GM19467 (cell line): ENCODE measurements at regions not wholly inside any gene's neighbourhood (a gene's known extent, or its start where the extent isn't known, plus 50 kb on each side); places are given as distances from the start of the nearest gene placed in this dataset.

Experiments used
- ATAC-seq: cut with Tn5 transposase; IDR thresholded peaks from one replicate; pipeline ENCODE4 v1.9.1; 2021; ENCODE audit warnings: mild to moderate bottlenecking, moderate library complexity; ENCODE audit not compliant: unreplicated experiment

GRCh38 chr6:15880262-15880973 is 217.6 kb upstream of the DTNBP1 start:
- no peak for ATAC-seq

- peak; percentile 82 for ATAC-seq
Observed at GRCh38 chr6:15879371-15880261, 216.8 kb upstream of the DTNBP1 start.

- ATAC-seq, result no peak
Observed at GRCh38 chr6:15877231-15877630, 214.4 kb upstream of the DTNBP1 start.

DNA sequence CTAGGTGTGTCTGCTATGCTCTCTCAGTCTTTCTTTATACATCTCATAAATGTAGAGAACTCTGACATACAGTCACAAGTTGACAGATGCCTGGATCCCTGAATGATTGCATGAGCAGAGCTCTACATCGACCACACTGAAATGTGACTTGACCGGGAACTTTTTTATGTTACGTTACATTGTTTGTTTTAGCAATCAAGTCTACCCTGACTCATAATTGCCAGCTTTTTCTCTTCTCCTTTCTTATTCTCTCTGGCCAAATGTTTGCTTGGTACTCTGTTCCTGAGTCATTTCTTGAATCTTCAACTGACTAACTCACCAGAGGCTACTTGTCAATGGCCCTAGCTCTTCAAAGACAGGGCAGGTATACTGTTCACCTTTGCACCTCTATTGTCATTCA is 213.6 kb upstream of the DTNBP1 start:
- ATAC-seq, result no peak

DNA sequence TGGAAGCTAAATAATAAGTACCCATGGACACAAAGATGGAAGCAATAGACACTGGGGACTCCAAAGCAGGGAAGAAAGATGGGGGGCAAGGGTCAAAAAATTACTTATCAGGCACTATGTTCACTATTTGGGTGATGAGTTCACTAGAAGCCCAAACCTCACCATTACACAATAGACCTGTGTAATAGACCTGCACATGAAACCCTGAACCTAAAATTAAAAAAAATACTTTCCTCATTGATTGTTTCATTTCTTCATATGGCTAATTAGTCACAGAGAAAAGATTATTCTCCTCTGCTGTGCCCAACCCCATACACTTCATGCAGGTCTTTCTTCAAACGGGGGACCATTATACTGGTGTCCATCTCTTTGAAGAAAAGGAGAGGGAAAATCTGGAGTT is 213.0 kb upstream of the DTNBP1 start:
- no peak for ATAC-seq

DNA sequence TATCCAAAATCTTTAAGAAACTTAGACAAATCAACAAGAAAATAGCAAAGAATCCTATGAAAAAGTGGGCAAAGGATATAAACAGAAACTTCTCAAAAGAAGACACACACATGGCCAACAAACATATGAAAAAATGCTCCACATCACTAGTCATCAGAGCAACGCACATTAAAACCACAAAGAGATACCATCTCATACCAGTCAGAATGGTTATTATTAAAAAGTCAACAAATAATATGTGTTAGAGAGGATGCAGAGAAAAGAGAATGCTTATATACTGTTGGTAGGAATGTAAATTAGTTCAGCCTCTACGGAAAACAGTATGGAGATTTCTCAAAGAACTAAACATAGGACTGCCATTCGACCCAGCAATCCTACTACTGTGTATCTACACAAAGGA is 212.0 kb upstream of the DTNBP1 start:
- ATAC-seq, result no peak

- no peak for ATAC-seq
Observed at GRCh38 chr6:15874326-15874725, 211.5 kb upstream of the DTNBP1 start.

- no peak for ATAC-seq
Observed at GRCh38 chr6:15872241-15873103, 209.6 kb upstream of the DTNBP1 start.

- no peak for ATAC-seq
Observed at GRCh38 chr6:15871276-15871675, 208.4 kb upstream of the DTNBP1 start.

GRCh38 chr6:15870333-15871043 is 207.7 kb upstream of the DTNBP1 start:
- ATAC-seq, result no peak

GRCh38 chr6:15864708-15865062 is 201.9 kb upstream of the DTNBP1 start:
- no peak for ATAC-seq

GRCh38 chr6:15864038-15864707 is 201.3 kb upstream of the DTNBP1 start:
- no peak for ATAC-seq

DNA sequence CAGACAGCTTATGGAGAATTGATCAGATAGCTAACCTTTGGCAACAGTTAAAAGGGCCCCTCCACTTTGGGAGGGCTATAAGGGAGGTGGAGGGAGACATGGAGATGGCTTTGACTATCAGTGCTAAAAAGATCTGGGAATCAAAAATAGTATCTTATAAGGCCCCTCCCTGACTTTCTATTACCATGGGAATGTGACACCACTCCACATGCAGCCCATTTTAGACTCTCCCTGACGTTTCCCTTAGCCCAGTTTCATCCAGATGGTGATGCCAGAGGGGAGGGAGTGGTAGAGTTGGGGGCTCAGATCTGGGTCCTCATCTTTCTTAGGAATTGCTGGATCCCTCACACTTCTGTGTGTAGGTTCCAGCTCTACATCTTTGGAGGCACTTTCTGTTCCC is 200.0 kb upstream of the DTNBP1 start:
- ATAC-seq, result no peak

- ATAC-seq, result no peak
Observed at GRCh38 chr6:15861486-15861885, 198.7 kb upstream of the DTNBP1 start.

DNA sequence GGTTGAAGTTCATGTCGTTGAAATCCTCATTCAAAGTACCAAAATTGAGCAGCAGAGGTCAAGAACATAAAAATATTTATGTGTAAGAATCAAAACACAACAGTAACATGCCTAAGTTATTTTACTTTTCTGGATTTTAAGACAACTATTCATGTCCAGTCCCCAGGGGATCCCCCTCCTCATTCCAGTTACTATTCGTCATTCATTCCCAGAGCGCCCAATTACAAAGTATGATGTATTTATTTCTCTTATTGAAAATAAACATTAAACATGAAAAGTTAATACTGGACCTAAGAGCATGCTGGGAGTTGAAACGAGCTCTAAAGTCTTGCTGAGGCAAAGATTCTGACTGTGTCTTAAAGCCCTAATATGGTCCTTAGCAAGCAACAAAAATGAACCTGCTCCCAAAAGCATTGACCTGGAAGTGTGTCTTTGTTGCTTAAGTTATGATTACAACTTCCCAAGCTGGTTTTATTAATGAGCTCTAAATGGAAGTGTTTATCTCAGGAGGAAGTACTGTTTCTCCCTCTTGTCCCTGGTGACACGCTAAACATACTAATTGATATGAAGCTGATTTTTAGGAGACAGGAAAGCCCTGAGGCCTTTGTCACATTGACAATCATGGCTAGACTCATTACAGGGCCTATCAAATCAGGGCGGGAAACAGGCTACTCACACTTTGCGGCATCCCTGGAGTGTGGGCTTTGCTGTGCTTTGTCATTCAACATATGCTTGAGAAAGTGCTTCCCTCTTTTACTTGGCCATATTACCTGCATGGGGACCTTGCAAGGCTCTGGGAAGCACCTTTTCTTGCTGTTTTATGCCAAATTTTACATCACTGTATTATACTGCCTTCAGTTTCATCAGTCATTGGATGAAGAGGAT is 192.2 kb upstream of the DTNBP1 start:
- no peak for ATAC-seq

- no peak for ATAC-seq
Observed at GRCh38 chr6:15854378-15854777, 191.6 kb upstream of the DTNBP1 start.

DNA sequence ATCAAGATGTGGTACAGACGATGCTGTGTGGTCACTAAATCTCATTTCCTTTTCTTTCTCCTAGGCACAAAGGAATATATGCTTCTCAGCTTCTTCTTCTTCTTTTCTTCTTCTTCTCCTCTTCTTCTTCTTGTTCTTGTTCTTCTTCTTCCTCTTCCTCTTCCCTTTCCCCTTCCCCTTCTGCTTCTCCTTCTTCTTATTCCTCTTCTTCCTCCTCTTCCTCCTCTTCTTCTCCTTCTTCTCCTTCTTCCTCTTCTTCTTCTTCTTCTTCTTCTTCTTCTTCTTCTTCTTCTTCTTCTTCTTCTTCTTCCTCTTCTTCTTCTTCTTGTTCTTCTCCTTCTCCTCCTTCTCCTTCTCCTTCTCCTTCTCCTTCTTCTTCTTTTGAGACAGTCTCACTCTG is 190.4 kb upstream of the DTNBP1 start:
- no peak for ATAC-seq

DNA sequence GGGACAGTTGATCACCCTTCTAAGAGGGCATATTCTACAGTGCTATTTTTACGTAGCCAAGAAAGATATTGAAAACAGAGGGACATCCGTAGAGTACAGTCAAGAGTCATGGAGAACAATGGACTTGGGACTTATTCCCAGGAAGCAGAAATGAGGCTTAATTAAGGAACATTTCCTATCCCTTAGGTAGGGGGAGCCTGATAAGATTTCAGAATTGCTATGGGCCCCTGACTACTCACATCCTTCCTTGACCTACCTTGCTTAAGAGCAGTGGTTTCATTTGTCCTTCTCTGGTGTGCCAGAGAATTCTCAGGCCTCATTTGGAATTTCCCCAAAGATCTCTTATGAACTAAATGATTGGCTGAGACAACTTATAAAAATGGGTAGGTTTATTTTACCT is 189.5 kb upstream of the DTNBP1 start:
- ATAC-seq, result no peak

DNA sequence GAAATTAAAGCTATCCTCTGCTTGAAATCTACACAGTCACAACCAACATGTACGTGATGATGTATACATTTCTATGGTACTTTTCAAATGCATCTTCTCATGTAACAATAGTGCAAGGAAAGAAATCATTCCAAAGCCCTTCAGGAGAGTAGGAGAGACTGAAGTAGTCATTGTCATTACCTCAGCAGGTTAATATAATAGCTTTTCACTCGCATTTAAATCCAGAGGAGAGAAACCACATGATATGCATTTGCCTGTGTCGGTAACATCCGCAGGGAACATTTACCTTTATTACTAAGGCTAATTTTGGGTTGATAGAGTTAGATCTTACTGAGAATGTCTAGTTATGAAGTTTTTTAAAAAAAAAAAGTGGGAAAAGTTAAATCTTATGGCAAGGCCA is 186.6 kb upstream of the DTNBP1 start:
- ATAC-seq, result no peak
